NCI-H524 (cell line): ENCODE measurements at regions not wholly inside any gene's neighbourhood (a gene's known extent, or its start where the extent isn't known, plus 50 kb on each side); places are given as distances from the start of the nearest gene placed in this dataset.

Source experiments
- DNase-seq, 2 experiments: peaks; one replicate each; lab custom pipeline; 2025; lab: John Stamatoyannopoulos, UW

DNA sequence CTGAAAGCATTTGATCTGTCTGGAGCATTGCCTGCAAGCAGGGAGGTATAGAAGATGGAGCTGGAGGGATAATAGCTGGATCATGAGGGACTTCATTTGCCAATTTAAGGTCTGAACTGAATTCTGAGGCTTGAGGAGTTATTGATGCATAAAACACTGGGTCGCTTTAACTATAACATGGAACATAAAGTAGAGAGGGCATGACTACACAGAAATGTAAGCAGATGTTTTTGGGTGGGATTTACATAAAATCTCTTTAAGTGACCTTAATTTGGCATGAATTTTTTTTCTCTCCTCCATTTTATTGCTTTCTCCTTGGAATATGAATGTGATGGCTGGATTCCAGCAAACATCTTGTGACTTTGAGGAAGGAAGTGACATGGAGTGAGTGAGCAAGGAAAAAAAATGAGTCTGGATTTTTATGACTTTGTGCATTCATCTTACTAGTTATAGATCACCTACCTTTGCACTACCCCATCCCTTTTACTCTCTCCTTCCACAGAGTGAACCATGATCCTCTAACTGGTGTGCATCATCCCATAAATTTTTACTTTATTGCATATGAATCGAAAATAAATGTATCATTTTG lies 356.0 kb downstream of the DUSP6 start:
- DNase-seq = no peak

DNA sequence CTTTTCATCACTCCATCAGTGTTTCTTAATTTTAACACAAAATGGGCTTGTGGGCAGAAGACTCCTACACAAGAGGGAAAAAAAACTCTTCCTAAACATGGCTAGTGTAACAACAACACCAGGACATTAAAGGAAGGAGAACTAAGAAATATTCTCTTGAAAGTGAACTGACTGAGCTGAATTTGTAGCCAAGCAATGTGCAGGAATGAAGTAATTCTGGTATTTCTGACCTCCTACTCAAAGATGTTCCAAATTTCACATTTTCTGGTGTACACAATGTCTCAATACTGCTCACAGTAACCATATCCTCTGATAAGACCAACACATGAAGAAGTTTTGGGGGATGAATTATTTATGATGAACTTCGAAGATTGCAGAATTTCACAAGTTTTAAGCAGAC lies 357.3 kb downstream of the DUSP6 start:
- DNase-seq = no peak

GRCh38 chr12:88994537-88994936 lies 357.8 kb downstream of the DUSP6 start:
- no peak for DNase-seq

DNA sequence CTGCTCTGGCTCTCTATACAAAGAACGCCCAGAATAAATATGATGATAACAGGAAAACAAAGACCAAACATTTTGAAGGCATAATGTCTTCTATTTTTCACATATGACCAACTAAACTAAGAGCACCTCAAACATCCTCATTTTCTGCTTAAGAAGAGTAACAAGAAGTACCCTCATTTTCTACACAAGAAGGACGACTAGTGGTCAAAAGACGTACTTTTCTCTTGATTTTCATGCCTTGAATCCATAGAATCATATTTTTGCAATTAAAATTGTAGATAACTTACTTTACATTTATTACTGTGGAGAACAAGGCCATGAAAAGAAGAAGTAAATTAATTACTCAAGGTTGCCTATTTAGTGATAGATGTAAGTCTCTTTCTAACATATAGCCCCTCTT lies 358.6 kb downstream of the DUSP6 start:
- DNase-seq = peak; percentile 10 to 50

GRCh38 chr12:88986056-88986455 lies 366.2 kb downstream of the DUSP6 start:
- DNase-seq = no peak

DNA sequence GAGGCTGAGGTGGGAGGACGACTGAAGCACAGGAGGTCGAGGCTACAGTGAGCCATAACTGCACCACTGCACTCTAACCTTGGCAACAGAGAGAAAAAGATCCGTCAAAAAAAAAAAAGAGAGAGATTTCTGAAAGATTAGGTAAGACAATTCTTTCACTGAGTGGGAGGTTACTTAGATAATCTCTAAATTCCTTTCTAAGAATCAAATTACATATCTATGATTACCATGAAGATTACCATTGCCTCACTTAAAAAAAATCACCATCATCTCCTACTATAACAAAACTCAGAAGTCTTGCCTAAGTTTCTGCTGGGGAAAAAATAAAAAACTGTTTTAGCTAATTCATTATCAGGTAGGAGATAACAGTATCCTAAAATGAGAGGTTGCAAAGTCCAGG lies 366.7 kb downstream of the DUSP6 start:
- no peak for DNase-seq

DNA sequence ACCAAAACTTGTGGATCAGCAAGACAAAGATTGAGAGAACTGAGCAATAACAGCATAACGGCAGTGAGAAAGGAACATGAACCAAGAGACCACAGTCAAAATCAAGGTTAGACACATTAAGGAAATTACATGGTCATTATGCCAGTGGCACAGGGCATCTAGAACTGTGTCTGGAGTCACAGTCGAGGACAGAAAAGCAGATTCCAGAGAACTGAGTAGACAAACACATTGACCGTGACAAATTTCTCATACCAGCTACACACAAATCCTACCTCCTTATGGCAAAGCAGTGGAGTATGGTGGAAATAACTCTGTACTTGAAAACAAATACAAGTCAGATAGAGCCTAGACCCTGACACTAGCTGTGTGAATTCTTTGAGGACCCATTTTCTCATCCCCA lies 367.3 kb downstream of the DUSP6 start:
- DNase-seq = no peak

GRCh38 chr12:88982694-88983093 lies 369.6 kb downstream of the DUSP6 start:
- no peak for DNase-seq

DNA sequence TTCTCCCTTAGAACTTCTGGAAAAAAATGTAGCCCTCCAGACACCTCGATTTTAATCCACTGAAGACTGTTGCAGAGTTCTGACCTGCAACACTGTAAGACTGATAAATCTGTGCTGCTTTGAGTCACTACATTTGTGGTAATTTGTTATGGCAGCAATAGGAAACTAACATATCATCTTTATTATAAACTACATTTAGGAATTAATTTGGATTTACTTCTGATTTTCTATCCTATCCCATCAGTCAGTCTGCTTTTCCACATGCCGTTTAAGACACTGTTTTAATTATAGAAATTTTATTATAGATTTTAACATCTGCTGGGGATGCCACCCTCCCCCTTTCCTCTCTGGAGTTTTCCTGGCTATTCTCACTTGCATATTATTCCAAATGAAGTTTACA lies 375.2 kb downstream of the DUSP6 start:
- DNase-seq = no peak

- DNase-seq = no peak
These were observed 378.3 kb downstream of the DUSP6 start for GRCh38 chr12:88973998-88974397.

GRCh38 chr12:88970740-88971139 lies 381.6 kb downstream of the DUSP6 start:
- DNase-seq = no peak

- no peak for DNase-seq
These were observed 383.2 kb downstream of the DUSP6 start for GRCh38 chr12:88969127-88969526.

- DNase-seq = no peak
These were observed 380.1 kb upstream of the KITLG start for GRCh38 chr12:88960213-88960878.

DNA sequence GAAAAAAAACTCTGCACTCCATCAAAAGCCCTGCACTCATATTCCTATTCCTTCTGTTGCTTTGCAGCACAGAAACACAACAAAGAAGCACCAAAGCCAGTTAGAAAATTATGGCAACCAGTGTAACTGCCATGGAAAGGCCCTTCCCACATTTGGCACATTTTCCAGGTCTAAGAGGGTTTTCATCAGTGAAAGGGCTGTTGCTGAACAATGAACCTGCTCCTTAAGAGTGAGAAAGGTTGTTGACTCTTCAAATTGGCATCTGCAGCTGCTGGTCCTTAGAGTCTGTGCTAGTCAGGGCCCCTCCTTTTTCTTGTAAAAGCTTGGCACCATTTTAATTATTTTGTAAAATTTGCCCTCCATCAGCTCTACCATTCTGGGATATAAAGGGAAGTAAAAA lies 378.7 kb upstream of the KITLG start:
- no peak for DNase-seq

GRCh38 chr12:88958153-88958552 lies 377.9 kb upstream of the KITLG start:
- no peak for DNase-seq

DNA sequence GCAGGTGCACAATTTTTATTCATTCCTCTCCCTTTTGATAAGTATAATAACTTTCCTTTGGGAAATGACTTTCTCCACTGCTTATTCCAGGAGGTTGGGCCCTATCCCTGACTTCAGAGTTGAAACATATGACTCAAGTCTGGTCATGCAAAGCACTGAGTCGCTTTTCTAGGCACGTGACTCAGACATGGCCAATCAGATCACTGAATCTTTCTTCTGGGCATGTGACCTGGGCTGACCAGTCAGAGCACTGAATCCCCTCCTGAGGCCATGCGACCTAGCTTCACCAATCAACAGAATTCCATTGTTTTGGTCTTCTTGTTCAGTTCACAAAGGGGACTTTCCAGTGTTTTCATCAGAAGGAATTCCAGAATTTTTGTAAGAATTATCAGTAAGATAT lies 377.1 kb upstream of the KITLG start:
- DNase-seq = no peak

GRCh38 chr12:88955531-88955930 lies 375.3 kb upstream of the KITLG start:
- DNase-seq = no peak

GRCh38 chr12:88953029-88953586 lies 372.8 kb upstream of the KITLG start:
- DNase-seq = no peak

DNA sequence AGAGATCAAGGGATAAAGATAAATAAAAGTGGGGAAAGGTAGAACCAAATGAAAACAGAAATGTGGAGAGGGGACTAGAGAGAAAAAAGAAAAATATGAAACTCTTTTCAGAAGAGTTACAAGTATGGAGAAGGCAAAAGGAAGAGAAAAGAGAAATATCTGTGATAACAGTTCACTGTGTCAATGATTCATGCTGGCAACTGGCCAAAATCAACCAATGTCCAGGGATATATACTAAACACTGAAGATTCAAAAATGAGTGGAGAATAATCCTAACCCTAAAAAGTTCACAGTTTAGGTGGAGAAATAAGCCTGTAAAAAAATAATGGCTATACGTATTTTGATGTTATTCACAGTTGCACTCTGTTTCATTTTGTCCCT lies 372.3 kb upstream of the KITLG start:
- no peak for DNase-seq

DNA sequence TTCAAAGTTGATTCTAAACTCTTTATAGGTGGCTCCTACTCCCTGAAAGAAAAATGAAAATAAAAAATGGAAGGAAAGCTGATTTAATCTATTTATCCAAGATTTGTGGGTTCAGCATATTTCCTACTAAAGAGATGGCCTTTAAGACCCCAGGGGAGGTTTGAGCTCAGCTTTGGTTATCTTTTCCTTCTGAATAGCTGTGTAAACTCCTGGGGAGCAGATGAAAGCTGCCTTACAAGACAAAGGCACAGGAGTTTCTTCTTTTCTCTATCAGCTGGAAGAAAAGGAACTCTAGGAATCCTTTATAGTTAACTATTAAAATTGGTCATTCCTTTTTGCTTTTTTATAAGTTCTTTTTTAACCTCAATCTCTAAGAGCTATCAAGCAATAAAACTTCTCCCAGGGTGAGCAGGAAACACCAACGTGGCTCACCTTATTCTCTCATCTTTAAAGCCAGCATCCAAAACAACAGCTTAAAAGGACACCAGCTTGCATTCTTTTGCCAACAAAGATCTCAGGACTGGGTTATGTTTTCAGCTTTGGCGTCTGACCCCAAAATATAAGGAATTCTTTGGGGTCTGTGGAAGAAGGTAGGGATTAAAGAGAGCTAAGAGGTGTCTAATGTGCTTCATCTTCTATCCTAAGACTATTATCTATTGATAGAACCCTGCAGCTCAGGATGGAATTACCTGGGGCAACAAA lies 371.7 kb upstream of the KITLG start:
- DNase-seq = no peak

DNA sequence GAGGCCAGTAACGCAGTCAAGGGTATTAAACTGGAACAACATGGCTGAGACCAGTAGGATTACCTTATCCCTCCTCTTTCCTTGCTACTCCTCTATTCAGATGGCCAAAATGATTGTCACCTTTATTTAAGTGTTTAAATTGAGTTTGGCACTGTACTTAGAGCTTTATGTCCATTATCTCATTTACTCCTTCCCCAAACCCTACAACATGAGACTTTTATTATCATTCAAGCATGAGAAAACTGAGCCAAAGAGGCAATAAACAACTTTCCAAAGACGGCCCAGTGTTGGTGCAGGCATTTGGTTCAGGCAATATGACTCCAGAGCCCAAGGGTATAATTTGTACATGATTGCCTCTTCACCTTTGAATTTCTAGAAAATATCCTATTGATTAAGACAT lies 370.9 kb upstream of the KITLG start:
- DNase-seq = no peak

DNA sequence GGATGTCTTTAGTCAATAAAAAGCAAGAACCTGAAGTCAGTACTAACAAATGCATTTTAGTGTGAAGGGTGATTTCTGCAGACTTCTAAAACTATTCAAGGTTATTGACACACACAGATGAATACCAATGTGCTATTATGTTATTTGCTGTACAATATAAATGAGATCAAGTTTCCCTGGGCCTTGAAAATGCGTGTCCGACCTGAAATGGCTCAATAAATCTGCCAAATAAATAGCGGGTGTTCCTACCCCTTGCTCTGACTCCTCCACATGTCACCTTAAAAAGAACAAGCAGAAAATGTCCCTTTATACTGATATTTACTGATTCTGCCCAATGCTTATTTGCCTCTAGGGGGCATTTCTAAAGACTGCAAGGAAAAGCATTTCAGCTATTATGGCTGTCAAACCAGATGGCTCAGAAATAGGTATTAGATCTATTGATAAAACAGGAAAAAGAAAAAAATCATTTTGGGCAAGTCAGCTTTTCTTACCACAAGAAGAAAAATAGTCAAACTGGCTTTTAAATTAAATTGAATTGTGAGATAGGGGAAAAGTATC lies 367.3 kb upstream of the KITLG start:
- DNase-seq = no peak

GRCh38 chr12:88946372-88946997 lies 366.2 kb upstream of the KITLG start:
- no peak for DNase-seq
